Brain microvascular endothelial cell (primary cell): ENCODE measurements at regions not wholly inside any gene's neighbourhood (a gene's known extent, or its start where the extent isn't known, plus 50 kb on each side); places are given as distances from the start of the nearest gene placed in this dataset.

ENCODE experiments used
- DNase-seq: peaks from one replicate; pipeline ENCODE4 v3.0.0-alpha.2; 2020
- H3K27ac ChIP-seq: fragments of 250-450 bp; sonication (Bioruptor Pico); 2 replicates; pipeline ENCODE4 v1.5.1; 2020; ENCODE audit warnings: mild to moderate bottlenecking, moderate library complexity
- H3K27me3 ChIP-seq: fragments of 250-450 bp; sonication (Bioruptor Pico); replicated peaks from 2 replicates; pipeline ENCODE4 v1.5.1; 2020; ENCODE audit warnings: mild to moderate bottlenecking
- H3K36me3 ChIP-seq: fragments of 250-450 bp; sonication (Bioruptor Pico); replicated peaks from 2 replicates; pipeline ENCODE4 v1.5.1; 2020; ENCODE audit warnings: mild to moderate bottlenecking
- H3K4me3 ChIP-seq: 2 replicates; pipeline ENCODE4 v1.5.1; 2011; ENCODE audit warnings: low read depth, mild to moderate bottlenecking, control low read depth, low read length, moderate library complexity
- in situ Hi-C: cut with HindIII; loops from 2 replicates; pipeline ENCODE4 v1.10.0; 2017; ENCODE audit warnings: low sequenced_read_pairs, low pct_ligation_motif_present
- TF ChIP-seq, protein P1 (sequence below): IDR thresholded peaks from 2 replicates; pipeline ENCODE4 v1.5.1; 2011; ENCODE audit warnings: low read depth, mild to moderate bottlenecking, moderate library complexity, low read length, control low read depth, inconsistent platforms; ENCODE audit errors: missing control alignments

DNA sequence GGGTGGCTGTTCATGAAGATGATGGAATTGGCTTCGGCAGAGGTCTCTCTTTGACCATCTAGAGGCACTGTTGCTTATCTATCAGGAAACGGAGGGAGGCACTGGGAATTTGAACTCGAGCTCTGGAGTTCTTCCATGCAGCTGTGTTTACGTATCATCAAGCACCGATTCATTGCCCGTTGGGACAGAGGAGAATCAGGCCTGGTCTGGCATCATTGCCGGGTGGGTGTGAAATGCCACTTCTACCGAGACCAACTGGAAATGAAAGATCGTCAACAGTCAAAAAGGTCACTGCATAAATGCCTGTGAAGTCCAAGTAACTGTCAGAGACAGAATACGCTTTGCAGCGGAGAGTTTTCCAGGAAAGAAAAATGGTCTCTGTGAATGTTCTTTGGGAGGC, 166.9 kb downstream of the ASMT start:
- in situ Hi-C loops: no loop called here
- TF ChIP-seq, protein P1, sequence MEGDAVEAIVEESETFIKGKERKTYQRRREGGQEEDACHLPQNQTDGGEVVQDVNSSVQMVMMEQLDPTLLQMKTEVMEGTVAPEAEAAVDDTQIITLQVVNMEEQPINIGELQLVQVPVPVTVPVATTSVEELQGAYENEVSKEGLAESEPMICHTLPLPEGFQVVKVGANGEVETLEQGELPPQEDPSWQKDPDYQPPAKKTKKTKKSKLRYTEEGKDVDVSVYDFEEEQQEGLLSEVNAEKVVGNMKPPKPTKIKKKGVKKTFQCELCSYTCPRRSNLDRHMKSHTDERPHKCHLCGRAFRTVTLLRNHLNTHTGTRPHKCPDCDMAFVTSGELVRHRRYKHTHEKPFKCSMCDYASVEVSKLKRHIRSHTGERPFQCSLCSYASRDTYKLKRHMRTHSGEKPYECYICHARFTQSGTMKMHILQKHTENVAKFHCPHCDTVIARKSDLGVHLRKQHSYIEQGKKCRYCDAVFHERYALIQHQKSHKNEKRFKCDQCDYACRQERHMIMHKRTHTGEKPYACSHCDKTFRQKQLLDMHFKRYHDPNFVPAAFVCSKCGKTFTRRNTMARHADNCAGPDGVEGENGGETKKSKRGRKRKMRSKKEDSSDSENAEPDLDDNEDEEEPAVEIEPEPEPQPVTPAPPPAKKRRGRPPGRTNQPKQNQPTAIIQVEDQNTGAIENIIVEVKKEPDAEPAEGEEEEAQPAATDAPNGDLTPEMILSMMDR: no peak
- Histone ChIP-seq H3K27ac (no peak overlapping the region), H3K27me3 (no peaks in the 10 kb centered on the region), H3K4me3 (no peak overlapping the region), H3K36me3 (no peaks in the 10 kb centered on the region)
- no peak for DNase-seq

- no peak overlapping the region for H3K4me3 ChIP-seq
- TF ChIP-seq, protein P1: no peak
- H3K27me3 ChIP-seq: no peaks in the 10 kb centered on the region
- no peaks in the 10 kb centered on the region for H3K36me3 ChIP-seq
- in situ Hi-C loops: no loop called here
- no peak for DNase-seq
- no peak overlapping the region for H3K27ac ChIP-seq
These were observed 169.9 kb downstream of the ASMT start for GRCh38 chrX:1784773-1785172.

DNA sequence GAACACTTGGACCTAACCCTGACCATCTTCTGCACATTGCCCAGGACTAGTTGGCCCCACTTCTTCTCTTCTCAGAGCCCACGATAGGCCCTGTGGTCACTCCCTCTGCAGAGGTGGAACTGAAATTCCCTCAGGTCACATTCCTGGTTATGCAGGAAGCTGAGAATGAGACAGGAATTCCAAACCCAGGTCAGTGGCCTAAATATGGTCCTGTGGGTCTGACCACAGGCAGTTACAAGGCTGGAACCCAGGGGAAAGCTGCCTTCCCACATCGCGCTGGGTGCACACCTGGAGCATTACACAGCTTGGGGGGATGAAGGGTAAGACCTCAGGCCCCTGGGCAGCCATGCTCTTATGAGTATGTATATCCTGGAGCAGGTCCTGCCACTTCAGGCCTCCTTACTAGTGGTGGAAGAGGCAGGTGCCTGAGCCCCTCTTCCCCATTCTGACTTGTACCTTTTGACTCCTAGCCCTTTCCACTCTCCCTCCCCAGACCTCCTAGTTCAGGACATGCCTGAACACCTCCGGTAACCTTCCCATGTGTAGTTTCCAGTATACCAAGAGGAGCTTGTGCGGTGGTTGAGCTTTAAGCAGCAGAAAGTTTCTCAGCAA, 173.5 kb downstream of the ASMT start:
- H3K36me3 ChIP-seq: no peaks in the 10 kb centered on the region
- no peaks in the 10 kb centered on the region for H3K27me3 ChIP-seq
- H3K4me3 ChIP-seq: no peak overlapping the region
- in situ Hi-C loops: no loop called here
- H3K27ac ChIP-seq: no peak overlapping the region
- TF ChIP-seq, protein P1: no peak
- DNase-seq: no peak

- H3K4me3 ChIP-seq: no peak overlapping the region
- no peaks in the 10 kb centered on the region for H3K27me3 ChIP-seq
- no peak overlapping the region for H3K27ac ChIP-seq
- DNase-seq: no peak
- H3K36me3 ChIP-seq: no peaks in the 10 kb centered on the region
- in situ Hi-C loops: no loop called here
- TF ChIP-seq, protein P1: no peak
These were observed 177.8 kb downstream of the ASMT start for GRCh38 chrX:1792636-1793035.

GRCh38 chrX:1794586-1794985, 179.7 kb downstream of the ASMT start:
- TF ChIP-seq, protein P1: no peak
- Histone ChIP-seq H3K27ac (no peak overlapping the region), H3K27me3 (no peaks in the 10 kb centered on the region), H3K4me3 (no peak overlapping the region), H3K36me3 (no peaks in the 10 kb centered on the region)
- no peak for DNase-seq
- in situ Hi-C loops: no loop called here

DNA sequence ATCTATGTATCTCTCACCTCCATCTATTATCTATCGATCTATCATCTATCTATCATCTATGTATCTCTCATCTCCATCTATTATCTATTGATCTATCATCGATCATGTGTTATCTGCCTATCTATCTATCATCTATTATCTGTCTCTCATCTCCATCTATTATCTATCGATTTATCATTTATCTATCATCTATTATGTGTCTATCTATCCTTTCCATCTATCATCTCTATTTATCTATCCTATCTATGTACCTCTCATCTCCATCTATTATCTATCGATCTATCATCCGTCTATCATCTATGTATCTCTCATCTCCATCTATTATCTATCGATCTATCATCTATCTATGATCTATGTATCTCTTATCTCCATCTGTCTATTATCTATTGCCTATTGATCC, 188.1 kb downstream of the ASMT start:
- no peak overlapping the region for H3K27ac ChIP-seq
- no peak for DNase-seq
- in situ Hi-C loops: no loop called here
- H3K36me3 ChIP-seq: no peaks in the 10 kb centered on the region
- TF ChIP-seq, protein P1: no peak
- no peaks in the 10 kb centered on the region for H3K27me3 ChIP-seq
- no peak overlapping the region for H3K4me3 ChIP-seq
